ENCODE measurements at regions not wholly inside any gene's neighbourhood (a gene's known extent, or its start where the extent isn't known, plus 50 kb on each side); places are given as distances from the start of the nearest gene placed in this dataset.

DNA sequence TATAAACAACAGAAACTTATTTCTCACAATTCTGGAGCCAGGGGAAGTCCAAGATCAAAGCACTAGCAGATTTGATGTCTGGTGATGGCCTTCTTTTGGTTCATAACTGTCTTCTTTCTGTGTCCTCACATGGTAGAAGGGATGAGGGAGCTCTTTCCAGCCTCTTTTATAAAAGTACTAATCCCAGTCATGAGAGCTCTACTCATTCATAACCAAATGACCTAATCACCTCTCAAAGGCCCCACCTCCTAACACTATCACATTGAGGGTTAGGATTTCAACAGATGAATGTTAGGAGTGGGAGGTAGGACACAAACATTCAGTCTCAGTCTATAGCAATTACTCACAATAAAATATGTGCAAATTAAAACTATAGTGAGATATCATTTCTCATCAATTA, 50.1 kb upstream of the UBE2E2 start:
- Histone ChIP-seq H3K27ac (no peak overlapping the region), H3K4me2 (no peak overlapping the region), H3K4me1 (no peaks in the 10 kb centered on the region), H3K9me3 (peaks cover 12% of the 10 kb centered on the region; the same call in 1 of the 3 replicates), H3K4me3 (no peak overlapping the region)
- no peak for DNase-seq (ENCODE audit: low read depth in 1 of 2, low spot score in 1 of 2)
- TF ChIP-seq, protein P1, sequence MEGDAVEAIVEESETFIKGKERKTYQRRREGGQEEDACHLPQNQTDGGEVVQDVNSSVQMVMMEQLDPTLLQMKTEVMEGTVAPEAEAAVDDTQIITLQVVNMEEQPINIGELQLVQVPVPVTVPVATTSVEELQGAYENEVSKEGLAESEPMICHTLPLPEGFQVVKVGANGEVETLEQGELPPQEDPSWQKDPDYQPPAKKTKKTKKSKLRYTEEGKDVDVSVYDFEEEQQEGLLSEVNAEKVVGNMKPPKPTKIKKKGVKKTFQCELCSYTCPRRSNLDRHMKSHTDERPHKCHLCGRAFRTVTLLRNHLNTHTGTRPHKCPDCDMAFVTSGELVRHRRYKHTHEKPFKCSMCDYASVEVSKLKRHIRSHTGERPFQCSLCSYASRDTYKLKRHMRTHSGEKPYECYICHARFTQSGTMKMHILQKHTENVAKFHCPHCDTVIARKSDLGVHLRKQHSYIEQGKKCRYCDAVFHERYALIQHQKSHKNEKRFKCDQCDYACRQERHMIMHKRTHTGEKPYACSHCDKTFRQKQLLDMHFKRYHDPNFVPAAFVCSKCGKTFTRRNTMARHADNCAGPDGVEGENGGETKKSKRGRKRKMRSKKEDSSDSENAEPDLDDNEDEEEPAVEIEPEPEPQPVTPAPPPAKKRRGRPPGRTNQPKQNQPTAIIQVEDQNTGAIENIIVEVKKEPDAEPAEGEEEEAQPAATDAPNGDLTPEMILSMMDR (IDR thresholded peaks at IDR 0.05), result no peak
- TF ChIP-seq TFCP2L1 (CRISPR knock-in tag; IDR thresholded peaks at IDR 0.05), result no peak
- TF ChIP-seq, protein P2, sequence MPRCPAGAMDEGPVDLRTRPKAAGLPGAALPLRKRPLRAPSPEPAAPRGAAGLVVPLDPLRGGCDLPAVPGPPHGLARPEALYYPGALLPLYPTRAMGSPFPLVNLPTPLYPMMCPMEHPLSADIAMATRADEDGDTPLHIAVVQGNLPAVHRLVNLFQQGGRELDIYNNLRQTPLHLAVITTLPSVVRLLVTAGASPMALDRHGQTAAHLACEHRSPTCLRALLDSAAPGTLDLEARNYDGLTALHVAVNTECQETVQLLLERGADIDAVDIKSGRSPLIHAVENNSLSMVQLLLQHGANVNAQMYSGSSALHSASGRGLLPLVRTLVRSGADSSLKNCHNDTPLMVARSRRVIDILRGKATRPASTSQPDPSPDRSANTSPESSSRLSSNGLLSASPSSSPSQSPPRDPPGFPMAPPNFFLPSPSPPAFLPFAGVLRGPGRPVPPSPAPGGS (IDR thresholded peaks at IDR 0.05), result no peak
- TF ChIP-seq, protein P3, sequence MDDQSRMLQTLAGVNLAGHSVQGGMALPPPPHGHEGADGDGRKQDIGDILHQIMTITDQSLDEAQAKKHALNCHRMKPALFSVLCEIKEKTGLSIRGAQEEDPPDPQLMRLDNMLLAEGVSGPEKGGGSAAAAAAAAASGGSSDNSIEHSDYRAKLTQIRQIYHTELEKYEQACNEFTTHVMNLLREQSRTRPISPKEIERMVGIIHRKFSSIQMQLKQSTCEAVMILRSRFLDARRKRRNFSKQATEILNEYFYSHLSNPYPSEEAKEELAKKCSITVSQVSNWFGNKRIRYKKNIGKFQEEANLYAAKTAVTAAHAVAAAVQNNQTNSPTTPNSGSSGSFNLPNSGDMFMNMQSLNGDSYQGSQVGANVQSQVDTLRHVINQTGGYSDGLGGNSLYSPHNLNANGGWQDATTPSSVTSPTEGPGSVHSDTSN (IDR thresholded peaks at IDR 0.05), result no peak
- no peak for TF ChIP-seq NR3C1 (IDR thresholded peaks at IDR 0.05)
- no peak for TF ChIP-seq KDM5A (IDR thresholded peaks at IDR 0.05)
- TF ChIP-seq MYC (IDR thresholded peaks at IDR 0.05; ENCODE audit: borderline replicate concordance, low read length), result no peak
- no peak for TF ChIP-seq POLR2A (IDR thresholded peaks at IDR 0.05; ENCODE audit: low read length)
- no peak for TF ChIP-seq FOXS1 (CRISPR knock-in tag; IDR thresholded peaks at IDR 0.05)
- TF ChIP-seq NPAS2 (CRISPR knock-in tag; IDR thresholded peaks at IDR 0.05; ENCODE audit: borderline replicate concordance), result no peak
- no peak for TF ChIP-seq HOXB13 (CRISPR knock-in tag; IDR thresholded peaks at IDR 0.05; ENCODE audit: low read depth)
- TF ChIP-seq NFE2L2 (conservative IDR thresholded peaks at IDR 0.05; ENCODE audit: low read length), result no peak
- POLR2A ChIA-PET, result no interaction called here
- FAIRE-seq, result no peak
- ATAC-seq, result no peak
- CTCF ChIA-PET, result no interaction called here
